ENCODE measurements at regions not wholly inside any gene's neighbourhood (a gene's known extent, or its start where the extent isn't known, plus 50 kb on each side); places are given as distances from the start of the nearest gene placed in this dataset.
"Not testable (repeated sequence)": the region's sequence is repeated elsewhere in the genome, so short reads cannot be mapped to it uniquely, and the experiment has no call there.

GRCh38 chr2:16090650-16091575, 150.6 kb downstream of the MYCN start:
- no peak for DNase-seq

GRCh38 chr2:16089491-16089890, 149.1 kb downstream of the MYCN start:
- DNase-seq = not testable (repeated sequence)

- no peak for DNase-seq
These were observed 148.4 kb downstream of the MYCN start for GRCh38 chr2:16088802-16089112.

GRCh38 chr2:16088035-16088801, 147.9 kb downstream of the MYCN start:
- no peak for DNase-seq

GRCh38 chr2:16086136-16086535, 145.8 kb downstream of the MYCN start:
- DNase-seq = not testable (repeated sequence)

GRCh38 chr2:16085073-16085472, 144.7 kb downstream of the MYCN start:
- no peak for DNase-seq

GRCh38 chr2:16084274-16084673, 143.9 kb downstream of the MYCN start:
- no peak for DNase-seq

- no peak for DNase-seq
These were observed 141.9 kb downstream of the MYCN start for GRCh38 chr2:16082276-16082675.

GRCh38 chr2:16081316-16082200, 141.2 kb downstream of the MYCN start:
- DNase-seq = no peak

- no peak for DNase-seq
These were observed 140.2 kb downstream of the MYCN start for GRCh38 chr2:16080516-16080915.

- no peak for DNase-seq
These were observed 139.7 kb downstream of the MYCN start for GRCh38 chr2:16080071-16080470.

- no peak for DNase-seq
These were observed 139.3 kb downstream of the MYCN start for GRCh38 chr2:16079637-16080036.

GRCh38 chr2:16077601-16078000, 137.3 kb downstream of the MYCN start:
- no peak for DNase-seq

GRCh38 chr2:16076911-16077310, 136.6 kb downstream of the MYCN start:
- DNase-seq = no peak

- no peak for DNase-seq
These were observed 135.0 kb downstream of the MYCN start for GRCh38 chr2:16075045-16076012.

GRCh38 chr2:16073921-16074425, 133.6 kb downstream of the MYCN start:
- no peak for DNase-seq

GRCh38 chr2:16073471-16073870, 133.1 kb downstream of the MYCN start:
- no peak for DNase-seq

- no peak for DNase-seq
These were observed 132.4 kb downstream of the MYCN start for GRCh38 chr2:16072638-16073290.

GRCh38 chr2:16071865-16072637, 131.7 kb downstream of the MYCN start:
- no peak for DNase-seq

Data from CD4-positive, alpha-beta T cell treated with Interleukin-12 subunit alpha and Interleukin-12 subunit beta, for 1 hour (primary cell).